Activated effector memory CD4-positive, alpha-beta T cell treated with Interleukin-2 at 50 U/mL for 16 hours (primary cell): ENCODE measurements at regions not wholly inside any gene's neighbourhood (a gene's known extent, or its start where the extent isn't known, plus 50 kb on each side); places are given as distances from the start of the nearest gene placed in this dataset.

Experiments used
- DNase-seq: peaks from one replicate; pipeline ENCODE4 v3.0.0-alpha.2; 2020

- DNase-seq = no peak
Measured at GRCh38 chr1:2935751-2936390, 85.4 kb upstream of the ACTRT2 start.

GRCh38 chr1:2936559-2937515 is 84.4 kb upstream of the ACTRT2 start:
- DNase-seq = no peak

GRCh38 chr1:2937805-2938204 is 83.5 kb upstream of the ACTRT2 start:
- DNase-seq = no peak

GRCh38 chr1:2939041-2939552 is 82.2 kb upstream of the ACTRT2 start:
- no peak for DNase-seq

GRCh38 chr1:2940178-2940577 is 81.1 kb upstream of the ACTRT2 start:
- no peak for DNase-seq

GRCh38 chr1:2941040-2941439 is 80.2 kb upstream of the ACTRT2 start:
- no peak for DNase-seq

GRCh38 chr1:2941907-2942306 is 79.4 kb upstream of the ACTRT2 start:
- no peak for DNase-seq

GRCh38 chr1:2942410-2942809 is 78.9 kb upstream of the ACTRT2 start:
- no peak for DNase-seq

- DNase-seq = no peak
Measured at GRCh38 chr1:2943686-2944260, 77.5 kb upstream of the ACTRT2 start.

- no peak for DNase-seq
Measured at GRCh38 chr1:2944705-2945104, 76.6 kb upstream of the ACTRT2 start.

- DNase-seq = no peak
Measured at GRCh38 chr1:2945821-2946231, 75.4 kb upstream of the ACTRT2 start.

- no peak for DNase-seq
Measured at GRCh38 chr1:2946291-2946690, 75.0 kb upstream of the ACTRT2 start.

GRCh38 chr1:2946999-2947690 is 74.1 kb upstream of the ACTRT2 start:
- DNase-seq = no peak

GRCh38 chr1:2948001-2948750 is 73.1 kb upstream of the ACTRT2 start:
- DNase-seq = no peak

GRCh38 chr1:2948751-2949680 is 72.3 kb upstream of the ACTRT2 start:
- no peak for DNase-seq

- no peak for DNase-seq
Measured at GRCh38 chr1:2949966-2950925, 71.0 kb upstream of the ACTRT2 start.

GRCh38 chr1:2950926-2951305 is 70.4 kb upstream of the ACTRT2 start:
- DNase-seq = no peak

GRCh38 chr1:2951856-2952255 is 69.4 kb upstream of the ACTRT2 start:
- no peak for DNase-seq

GRCh38 chr1:2952371-2952770 is 68.9 kb upstream of the ACTRT2 start:
- no peak for DNase-seq

- no peak for DNase-seq
Measured at GRCh38 chr1:2952992-2953391, 68.3 kb upstream of the ACTRT2 start.
